ENCODE measurements at regions not wholly inside any gene's neighbourhood (a gene's known extent, or its start where the extent isn't known, plus 50 kb on each side); places are given as distances from the start of the nearest gene placed in this dataset.
A peak's percentile ranks its signal among the peaks of the same experiment; 100 is the strongest.
"Not testable (repeated sequence)": the region's sequence is repeated elsewhere in the genome, so short reads cannot be mapped to it uniquely, and the experiment has no call there.

DNA sequence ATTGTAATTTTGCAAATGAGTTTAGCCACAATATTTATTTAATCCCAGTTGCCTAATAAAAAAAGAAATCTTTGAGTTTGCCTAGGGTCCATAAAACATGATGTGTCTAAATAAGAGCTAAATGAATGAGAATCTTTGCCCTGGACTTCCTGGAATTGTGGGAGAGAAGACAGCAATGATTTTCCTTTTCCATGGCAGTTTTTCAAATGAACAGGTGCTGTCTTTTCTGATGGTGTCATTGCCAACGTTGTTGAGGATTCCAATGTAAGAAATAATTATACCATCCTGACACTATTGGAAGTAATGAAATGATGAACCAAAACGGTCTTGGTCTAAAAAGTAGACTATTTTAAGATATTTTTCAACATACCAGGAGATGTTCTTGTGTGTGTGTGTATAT is 984.7 kb upstream of the CELF2 start:
- DNase-seq, result no peak

DNA sequence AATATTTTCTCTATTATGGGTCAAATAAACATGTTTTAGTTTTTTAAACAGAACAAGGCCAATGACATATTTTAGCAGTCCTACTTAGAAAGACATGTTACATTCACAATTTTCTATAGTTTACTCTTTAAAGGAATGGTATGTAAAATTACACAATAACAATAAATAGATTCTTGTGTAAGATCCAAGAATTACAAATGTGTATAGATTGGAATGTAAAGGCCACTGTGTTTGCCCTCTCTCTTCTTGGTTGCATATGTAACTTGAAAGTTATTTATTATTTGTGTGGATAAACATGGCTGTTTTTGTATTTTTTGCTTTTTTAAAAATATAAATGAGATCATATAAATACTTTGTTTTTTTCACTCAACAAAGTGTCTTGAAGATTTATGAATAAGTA is 979.3 kb upstream of the CELF2 start:
- no peak for DNase-seq

DNA sequence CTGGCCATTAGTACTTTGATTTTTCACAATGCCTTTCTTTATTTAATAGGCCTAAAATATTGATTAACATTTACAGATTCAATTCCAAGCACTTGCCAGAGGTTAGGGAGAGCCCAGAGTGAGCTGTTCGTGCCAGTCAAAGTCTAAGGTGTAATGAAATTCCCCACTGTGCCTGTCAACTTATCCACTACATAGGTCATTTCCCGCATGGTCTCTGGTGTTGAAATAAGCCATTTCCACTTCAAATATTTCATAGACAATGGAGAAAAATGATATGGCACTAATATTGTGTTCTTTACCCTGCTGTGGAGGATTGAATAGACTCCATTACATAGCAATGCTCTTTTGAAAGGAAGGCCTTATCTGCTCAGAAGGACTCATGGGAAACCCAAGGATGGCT is 978.1 kb upstream of the CELF2 start:
- DNase-seq, result no peak

DNA sequence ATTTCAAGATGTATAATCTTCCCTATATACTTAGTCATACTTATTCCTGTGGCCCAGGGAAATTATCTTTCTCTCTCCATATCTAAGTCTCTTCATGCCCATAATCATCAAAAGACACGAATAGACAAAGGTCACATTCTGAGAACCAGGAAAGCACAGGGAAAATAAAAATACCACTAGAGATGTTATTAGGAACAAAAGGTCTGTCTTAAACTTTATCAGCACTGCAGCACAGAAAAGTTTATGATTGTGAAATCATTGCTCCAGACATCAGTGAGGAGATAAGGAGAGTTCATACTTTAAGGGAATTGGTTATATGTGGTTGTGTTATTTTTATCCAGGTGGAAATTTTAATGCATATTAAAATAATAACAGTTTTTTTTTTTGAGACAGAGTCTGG is 974.6 kb upstream of the CELF2 start:
- no peak for DNase-seq

DNA sequence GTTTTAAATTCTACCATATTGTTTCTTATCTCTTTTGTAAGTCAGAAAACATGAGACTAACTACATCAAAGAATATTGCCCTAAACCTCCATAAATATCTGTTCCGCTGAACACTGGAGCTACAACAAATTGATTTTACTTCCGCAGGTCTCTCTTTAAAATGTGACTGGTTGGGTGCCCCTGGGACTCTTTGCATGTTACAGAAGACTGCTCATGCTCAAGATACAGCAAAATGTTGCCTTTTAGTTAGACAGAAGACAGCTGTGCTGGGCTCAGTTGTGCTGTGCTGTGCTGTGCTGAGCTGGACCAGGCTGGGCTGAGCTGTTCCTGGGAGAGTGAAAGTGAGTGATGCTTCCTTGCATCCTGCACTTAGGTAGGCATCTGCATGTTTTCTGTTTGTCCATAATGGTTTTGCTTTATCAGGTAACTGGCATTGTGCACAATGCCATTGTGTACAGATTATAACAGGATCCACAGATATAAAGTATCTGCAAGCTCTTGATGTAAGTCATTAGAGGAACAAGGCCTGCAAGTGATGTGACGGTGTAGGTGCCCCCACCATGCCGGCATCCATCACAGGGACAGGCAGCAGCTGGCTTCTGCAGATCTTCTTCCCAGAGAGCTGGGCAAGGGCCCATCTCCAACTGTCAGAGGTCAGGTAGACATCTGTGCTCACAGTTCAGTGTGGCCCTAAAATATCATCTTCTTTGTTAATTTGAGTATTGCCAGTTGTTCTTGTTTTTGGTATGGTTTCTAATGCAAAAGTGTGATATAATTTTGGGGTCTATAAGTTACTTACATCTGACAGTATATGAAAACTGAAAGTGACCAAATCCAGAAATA is 972.5 kb upstream of the CELF2 start:
- DNase-seq, result no peak

DNA sequence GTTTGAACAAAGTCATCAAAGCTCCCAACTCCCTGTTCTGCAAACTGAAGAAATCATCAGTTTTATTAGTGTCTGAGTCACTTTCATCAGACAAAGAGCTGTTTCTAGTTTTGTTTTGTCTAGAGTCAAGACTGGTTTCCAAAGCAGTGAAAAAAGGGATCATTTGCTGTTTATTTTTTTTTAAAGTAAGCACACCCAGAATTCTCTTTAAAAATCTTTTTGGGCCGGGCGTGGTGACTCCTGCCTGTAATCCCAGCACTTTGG is 972.0 kb upstream of the CELF2 start:
- no peak for DNase-seq

DNA sequence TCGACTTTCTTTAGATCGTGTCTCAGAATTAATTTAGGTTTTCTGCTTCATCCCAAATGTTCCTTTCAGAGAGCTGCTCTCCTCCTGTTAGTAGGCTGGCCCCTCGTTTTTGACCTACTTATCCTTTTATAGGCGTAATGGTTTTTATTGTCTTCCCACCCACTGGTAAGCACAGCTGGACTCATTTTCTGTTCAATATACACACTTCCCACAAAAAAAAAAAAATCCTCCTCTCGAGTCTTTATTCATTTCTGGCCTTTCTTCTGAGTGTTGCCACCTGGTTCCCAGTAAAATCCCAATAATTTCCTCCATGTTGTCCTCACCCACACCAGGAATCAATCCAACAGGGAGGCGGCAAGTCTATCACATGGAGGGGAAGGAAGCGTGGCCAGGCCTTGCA is 970.2 kb upstream of the CELF2 start:
- DNase-seq, result no peak

DNA sequence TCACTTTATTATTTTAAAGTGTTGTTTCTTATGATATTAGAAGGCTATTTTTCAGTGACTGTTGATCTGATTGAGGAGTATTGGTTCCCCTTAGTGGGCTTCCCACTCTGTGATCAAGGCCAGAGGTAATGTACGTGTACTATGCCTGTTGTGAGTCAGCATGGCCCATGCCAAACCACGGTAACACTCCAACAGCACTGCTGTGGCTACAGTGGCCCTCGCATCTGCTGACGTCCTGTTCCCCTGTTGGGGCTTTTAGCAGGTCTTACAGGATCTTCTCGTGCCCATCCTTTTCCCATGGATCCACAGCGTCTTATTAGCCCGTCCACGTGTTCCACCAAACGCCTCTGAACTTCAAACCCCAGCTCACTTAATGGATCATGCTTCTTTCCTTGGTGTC is 964.6 kb upstream of the CELF2 start:
- DNase-seq, result no peak

DNA sequence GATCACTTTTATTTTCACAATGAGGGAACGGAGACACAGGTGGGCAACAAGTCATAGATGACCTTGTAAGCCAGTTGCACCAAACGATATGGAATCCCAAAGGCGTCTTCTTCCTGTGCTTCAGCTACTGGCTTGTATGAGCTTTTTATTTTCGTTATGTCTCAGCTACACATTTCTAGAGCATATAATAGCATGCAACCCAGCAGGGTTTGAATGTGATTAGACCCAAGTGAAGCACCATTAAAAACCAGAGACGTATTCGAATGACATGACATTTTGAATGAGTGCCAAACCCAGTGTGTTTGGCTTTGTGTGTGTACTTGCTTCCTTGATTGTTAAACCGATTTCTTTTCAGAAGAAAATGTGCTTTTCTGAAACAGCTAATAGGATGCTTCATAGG is 963.2 kb upstream of the CELF2 start:
- DNase-seq, result no peak

DNA sequence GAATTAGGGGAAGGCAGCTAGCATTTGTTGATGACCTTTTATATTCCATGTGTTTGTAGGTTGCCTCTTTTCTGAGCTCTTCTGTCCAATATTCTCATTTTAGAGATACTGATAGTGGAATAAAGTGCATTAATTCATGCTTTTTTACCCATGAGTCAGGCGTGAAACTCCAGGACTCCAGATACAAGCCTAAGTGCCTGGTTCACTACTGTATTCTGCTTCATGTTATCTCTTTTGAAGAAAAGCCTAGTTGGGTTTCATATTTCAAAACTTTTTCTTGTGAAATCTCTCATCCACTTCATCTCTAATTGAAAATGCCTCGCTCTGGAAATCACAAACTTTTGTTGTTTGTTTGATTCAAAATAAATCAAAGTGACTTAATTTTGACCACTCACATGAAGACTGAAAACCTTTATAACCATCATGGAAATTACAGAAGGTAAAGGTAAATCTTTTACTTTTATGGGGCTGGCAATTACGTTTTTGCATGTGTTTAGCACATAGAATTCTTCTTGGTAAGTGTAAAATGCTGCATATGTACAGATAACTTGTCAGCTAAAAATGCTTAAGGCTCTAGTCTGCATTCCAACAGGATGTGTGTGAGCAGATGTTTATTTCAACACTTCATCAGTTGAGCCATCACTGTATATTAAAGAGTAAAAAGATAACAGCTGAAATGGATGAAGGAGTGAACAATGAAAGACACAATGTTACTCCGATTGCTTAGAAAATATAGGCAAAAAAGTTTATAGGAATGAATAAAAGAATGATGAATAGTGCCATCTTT is 961.8 kb upstream of the CELF2 start:
- DNase-seq, result no peak

DNA sequence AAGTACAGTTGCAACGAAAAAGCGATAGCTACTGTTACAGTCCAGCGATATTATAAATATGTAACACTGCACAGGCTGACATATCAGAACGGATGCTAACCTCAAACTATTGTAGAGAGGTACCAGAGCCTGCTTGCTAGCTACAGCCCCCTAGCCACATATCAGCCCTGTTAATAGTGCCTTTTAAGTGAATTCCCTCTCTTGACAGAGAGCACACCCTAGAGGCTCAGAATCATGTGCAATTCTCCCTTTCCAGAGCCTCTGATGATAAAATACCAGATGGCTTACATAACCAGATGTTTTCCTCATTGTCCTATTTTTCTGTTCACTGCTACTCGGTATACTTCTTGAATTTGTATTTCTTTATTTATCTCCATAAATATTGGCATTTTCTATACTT is 960.7 kb upstream of the CELF2 start:
- no peak for DNase-seq

DNA sequence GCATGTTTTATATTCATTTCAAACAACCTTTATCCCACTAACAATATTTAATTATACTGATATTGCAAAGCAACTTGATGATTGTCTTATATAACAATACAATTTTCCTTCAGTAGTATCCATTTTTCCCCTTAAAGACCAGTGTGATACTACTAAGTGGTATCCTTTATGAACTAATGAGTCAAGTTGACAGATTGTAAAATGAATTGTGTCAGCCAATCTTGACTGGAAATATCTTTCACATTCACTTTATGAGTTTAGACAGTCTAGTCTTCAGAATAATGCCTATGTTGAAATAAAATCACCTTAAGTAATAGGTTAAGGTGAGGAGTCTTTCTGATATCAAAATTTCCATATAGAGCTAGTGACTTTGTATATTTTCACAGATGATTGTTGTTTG is 950.0 kb upstream of the CELF2 start:
- no peak for DNase-seq

DNA sequence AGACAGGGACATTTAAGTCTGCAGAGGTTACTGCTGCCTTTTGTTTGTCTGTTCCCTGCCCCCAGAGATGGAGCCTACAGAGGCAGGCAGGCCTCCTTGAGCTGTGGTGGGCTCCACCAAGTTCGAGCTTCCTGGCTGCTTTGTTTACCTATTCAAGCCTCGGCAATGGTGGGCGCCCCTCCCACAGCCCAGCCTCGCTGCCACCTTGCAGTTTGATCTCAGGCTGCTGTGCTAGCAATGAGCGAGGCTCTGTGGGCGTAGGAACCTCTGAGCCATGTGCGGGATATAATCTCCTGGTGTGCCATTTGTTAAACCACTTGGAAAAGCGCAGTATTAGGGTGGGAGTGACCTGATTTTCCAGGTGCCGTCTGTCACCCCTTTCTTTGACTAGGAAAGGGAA is 942.8 kb upstream of the CELF2 start:
- DNase-seq, result not testable (repeated sequence)

DNA sequence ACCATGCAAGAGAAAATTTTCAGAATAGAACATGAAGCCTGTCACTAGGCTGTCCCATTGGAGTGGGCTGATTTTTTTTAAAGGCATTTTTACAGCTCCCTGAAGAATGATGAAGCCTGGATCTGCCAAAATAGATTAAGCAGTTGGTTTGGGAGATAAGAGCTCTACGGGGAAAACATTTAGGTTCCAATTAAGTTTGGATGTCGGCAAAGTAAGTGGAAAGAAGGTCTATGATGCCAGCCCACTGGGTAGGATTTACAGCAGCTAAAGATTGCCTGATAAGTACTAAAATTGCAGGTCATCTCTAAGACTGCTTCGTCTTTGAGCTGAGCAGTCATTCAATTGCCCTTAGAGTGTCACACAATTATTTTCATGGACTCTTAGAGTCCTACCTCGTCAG is 939.2 kb upstream of the CELF2 start:
- no peak for DNase-seq

DNA sequence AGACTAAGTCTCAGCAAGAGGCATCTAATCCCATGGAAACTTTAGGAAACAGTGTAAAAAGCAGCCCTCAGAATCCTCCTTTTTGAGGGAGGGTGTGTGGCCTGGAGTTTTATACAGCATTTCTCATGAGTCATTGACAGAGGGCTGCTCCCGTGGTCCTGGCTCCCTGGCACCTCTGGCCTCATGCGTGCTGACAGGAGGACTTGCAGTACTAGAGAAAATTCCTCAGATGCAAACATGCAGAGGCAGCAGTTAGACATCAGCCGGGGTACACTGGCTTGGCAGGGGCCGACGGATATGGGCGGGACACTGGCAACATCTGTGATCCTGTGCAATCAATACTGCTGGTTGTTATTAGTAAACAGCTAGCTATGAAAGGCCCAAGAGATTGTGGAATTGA is 925.1 kb upstream of the CELF2 start:
- peak; percentile 33 for DNase-seq

DNA sequence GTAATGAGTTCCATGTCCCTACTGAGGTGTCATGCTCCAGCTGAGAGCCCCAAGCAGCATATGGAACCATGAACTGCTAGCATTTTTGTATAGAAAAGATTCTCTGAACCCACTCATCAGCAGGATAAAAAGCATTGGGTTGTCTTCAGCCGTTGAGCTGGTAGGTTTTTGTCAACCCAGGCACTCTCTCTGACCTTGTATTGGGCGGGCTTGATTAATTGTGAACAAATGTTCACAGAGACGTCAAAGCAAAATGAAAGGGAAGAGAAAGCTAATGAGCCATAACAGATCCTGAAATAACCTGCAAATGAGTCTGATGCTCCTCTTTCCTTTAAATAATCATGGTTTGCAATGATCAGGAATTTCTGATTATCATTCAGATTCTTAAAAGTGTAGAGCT is 924.7 kb upstream of the CELF2 start:
- no peak for DNase-seq

DNA sequence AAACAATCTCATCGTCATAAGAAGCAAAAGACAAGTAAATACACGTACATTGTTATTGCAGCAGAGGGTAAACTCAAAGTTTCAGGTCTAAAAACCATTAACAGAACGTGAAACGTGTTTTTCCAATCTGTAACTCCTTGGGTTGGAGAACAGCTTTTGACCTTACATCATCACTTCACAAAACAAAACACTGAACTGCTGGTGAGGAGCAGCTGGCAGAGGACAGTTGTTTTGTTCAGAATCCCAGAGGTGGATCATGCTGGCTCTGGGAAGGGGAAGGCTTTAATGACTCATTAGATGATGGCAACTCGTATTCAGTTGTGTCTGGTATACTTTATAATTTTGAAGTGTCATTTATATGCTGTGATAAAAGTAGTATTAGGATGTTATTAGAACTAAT is 923.0 kb upstream of the CELF2 start:
- DNase-seq, result no peak

DNA sequence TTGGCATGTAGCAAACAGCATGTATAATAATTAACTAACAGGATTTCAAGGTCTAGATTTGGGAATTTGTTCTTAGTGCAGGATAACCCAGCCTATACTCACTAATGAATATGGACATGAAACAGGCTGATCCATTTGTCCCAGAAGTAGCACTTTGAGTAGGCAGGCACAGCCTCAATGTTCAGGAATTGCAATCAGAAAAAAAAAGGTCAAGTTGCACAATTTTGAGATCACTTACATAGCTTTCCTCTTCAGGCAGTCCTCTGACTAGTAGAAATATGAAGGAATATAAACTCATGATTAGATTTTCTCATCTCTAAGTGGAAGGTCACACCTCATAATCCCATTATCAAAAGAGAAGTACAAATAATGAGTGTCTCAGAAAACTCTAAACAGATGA is 921.4 kb upstream of the CELF2 start:
- DNase-seq, result no peak

DNA sequence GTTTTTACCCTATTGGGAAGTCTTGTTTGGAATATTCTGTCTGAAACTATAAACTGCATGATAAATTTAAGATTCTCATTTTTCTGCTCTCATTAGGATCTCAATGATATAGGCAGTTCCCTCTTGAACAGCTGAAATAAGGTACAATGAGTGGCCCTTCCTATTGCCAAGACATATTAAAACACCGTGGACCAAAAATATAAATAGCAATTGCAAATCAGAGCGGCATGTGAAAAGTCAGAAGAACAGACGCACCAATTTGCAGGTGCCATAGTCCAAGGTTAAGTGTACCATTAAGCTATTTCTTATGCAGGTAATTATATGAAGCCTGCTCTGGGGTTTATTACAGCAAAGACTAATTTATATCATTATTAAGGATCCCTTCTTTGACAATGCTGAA is 920.8 kb upstream of the CELF2 start:
- no peak for DNase-seq

DNA sequence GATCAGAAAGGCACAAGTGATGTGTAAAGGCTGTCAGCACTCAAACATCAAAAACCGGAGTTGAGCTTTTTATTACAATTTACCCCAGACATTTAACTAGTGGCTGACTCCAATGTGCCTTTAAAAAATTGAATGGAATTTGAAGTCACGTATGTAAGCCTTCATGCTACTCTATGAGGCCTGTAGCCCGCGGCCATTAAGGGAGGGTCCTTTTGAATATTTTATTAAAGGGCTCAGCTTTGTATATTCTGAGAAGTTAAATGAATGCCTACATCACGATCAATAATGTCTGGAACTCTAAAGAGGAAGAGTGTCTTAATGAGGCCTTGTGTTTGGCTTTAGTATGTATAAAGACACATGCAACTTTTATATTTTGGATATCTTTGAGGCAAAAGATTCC is 916.6 kb upstream of the CELF2 start:
- no peak for DNase-seq

DNA sequence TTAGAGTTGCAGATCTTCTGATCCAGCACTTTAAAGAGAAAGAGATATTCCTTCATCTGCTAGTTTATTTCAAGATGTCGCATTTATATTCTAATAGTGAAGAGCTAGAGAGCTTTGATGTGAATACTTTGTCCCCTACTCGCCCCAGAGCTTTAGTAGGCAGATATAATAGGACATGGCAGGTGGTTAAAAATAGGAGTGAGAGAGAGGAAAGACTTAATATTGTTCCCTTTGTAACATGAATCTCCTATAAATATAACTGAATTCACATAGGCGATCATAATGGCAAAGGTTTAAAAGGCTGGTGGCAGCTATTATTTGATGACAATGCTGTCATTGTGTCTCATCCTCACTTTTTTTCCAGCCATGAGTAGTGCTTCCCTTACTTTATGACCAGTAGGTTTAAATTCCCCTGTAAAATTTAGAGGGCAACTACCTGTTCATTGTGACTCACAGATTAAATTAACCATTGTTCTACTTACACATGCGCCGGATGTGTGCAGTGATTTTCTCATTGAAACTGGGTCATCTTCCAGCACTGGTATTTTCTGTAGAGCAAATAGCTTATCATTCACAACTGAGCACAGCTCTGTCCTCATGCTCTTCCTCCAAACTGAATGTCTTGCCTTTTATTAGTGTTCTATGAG is 906.7 kb upstream of the CELF2 start:
- DNase-seq, result no peak

DNA sequence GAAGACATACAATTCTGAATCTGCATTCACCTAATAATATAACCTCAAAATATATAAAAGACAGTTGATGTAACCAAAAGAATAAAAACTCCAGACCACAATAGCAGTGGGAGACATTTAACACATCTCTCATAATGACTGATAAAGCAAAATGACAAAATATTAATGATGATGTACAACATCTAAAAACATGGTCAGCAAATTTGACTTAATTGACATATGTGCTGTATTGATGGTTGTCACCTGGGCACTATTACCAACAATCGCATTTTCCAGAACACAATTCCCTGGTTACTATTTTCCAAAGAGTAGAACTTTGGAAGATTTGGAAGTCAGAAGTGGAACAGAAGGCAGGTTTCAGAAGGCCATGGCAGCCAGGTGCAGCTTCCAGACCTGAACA is 899.5 kb upstream of the CELF2 start:
- no peak for DNase-seq

DNA sequence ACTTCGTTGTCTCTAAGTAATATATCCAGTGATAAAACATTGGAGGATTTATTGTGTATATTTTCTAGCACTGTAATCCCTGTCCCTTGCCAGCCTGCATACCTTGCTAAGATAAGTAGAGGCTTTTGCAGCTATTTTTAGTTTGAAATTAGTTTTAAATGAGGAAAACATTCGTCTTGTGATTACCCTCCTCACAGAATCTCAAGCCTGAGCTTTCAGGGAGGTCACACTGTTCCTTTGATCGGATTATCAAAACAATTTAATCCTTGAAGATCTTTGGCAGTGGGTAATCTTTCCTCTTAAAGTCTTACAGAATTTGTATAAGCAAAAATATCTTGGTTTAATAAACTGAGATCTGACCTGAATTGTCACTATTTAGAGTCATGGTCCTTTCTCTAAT is 897.0 kb upstream of the CELF2 start:
- no peak for DNase-seq

DNA sequence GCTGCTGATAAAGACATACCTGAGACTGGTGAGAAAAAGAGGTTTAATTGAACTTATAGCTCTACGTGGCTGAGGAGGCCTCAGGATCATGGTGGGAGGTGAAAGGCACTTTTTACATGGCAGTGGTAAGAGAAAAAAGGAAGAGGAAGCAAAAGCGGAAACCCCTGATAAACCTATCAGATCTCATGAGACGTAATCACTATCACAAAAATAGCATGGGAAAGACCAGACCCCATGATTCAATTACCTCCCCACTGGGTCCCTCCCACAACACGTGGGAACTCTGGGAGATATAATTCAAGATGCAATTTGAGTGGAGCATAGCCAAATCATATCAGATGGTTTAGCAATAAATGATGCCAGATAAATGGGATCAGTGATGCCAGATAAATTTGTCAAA is 892.0 kb upstream of the CELF2 start:
- no peak for DNase-seq

All from left hindlimb (tissue), 1 donor.